Omental fat pad (tissue), 3 donors: ENCODE measurements at regions not wholly inside any gene's neighbourhood (a gene's known extent, or its start where the extent isn't known, plus 50 kb on each side); places are given as distances from the start of the nearest gene placed in this dataset.
"Not testable (repeated sequence)": the region's sequence is repeated elsewhere in the genome, so short reads cannot be mapped to it uniquely, and the experiment has no call there.

Experiments
- ATAC-seq: fragments of 150-250 bp; one replicate; pipeline ENCODE4 v1.9.1; 2016; ENCODE audit warnings: mild to moderate bottlenecking, moderate library complexity; ENCODE audit not compliant: low FRiP score
- DNase-seq: peaks from one replicate; pipeline ENCODE4 v3.0.0-alpha.2; 2019; ENCODE audit warnings: low spot score
- CTCF ChIP-seq, 3 donors: fragments of 450-650 bp; IDR thresholded peaks; one replicate each; pipeline ENCODE4 v1.5.1; 2016 to 2017; ENCODE audit warnings: antibody characterized with exemption in 3 of 3, mild to moderate bottlenecking in 3 of 3, moderate library complexity in 2 of 3

GRCh38 chr2:225270861-225271260 lies 128.6 kb upstream of the NYAP2 start:
- DNase-seq, result no peak
- ATAC-seq, result peak; percentile 73
- no peak for TF ChIP-seq CTCF (IDR thresholded peaks at IDR 0.05)

- DNase-seq (no peak), ATAC-seq (no peak)
- TF ChIP-seq CTCF (IDR thresholded peaks at IDR 0.05), result no peak
These were observed 129.5 kb upstream of the NYAP2 start for GRCh38 chr2:225270053-225270452.

GRCh38 chr2:225254363-225254762 lies 145.1 kb upstream of the NYAP2 start:
- TF ChIP-seq CTCF (IDR thresholded peaks at IDR 0.05), result no peak
- DNase-seq (no peak), ATAC-seq (no peak)

GRCh38 chr2:225244933-225245332 lies 154.6 kb upstream of the NYAP2 start:
- TF ChIP-seq CTCF (IDR thresholded peaks at IDR 0.05), result no peak
- ATAC-seq, result no peak
- no peak for DNase-seq

- ATAC-seq, result no peak
- DNase-seq, result no peak
- no peak for TF ChIP-seq CTCF (IDR thresholded peaks at IDR 0.05)
These were observed 162.7 kb upstream of the NYAP2 start for GRCh38 chr2:225236769-225237323.

- no peak for ATAC-seq
- DNase-seq, result no peak
- no peak for TF ChIP-seq CTCF (IDR thresholded peaks at IDR 0.05)
These were observed 166.3 kb upstream of the NYAP2 start for GRCh38 chr2:225233234-225233633.

- TF ChIP-seq CTCF (IDR thresholded peaks at IDR 0.05), result no peak
- DNase-seq, result no peak
- ATAC-seq, result no peak
These were observed 167.6 kb upstream of the NYAP2 start for GRCh38 chr2:225231900-225232299.

GRCh38 chr2:225229346-225229745 lies 170.2 kb upstream of the NYAP2 start:
- not testable (repeated sequence) for ATAC-seq

More at GRCh38 chr2:225229346-225229745, 170.2 kb upstream of the NYAP2 start:
- not testable (repeated sequence) for DNase-seq
